Activated B cell treated with CpG ODN at 0.5 μM for 24 hours (primary cell): ENCODE measurements at regions not wholly inside any gene's neighbourhood (a gene's known extent, or its start where the extent isn't known, plus 50 kb on each side); places are given as distances from the start of the nearest gene placed in this dataset.

Experiments
- ATAC-seq: fragments of 200-7000 bp; cut with Tn5 transposase; one replicate; pipeline ENCODE4 v1.10.0; 2021; ENCODE audit warnings: low read depth, mild to moderate bottlenecking, moderate library complexity
- CTCF ChIA-PET: fragments of 350-600 bp; sonication (Branson Sonifier 250); formaldehyde crosslinking; loops from one replicate; lab custom pipeline; 2021; ENCODE audit warnings: antibody characterized with exemption; lab: Charles Lee
- POLR2A ChIA-PET: fragments of 350-600 bp; sonication (Branson Sonifier 250); formaldehyde crosslinking; loops from one replicate; lab custom pipeline; 2021; ENCODE audit warnings: antibody characterized with exemption; lab: Charles Lee
- DNase-seq: peaks from one replicate; pipeline ENCODE4 v3.0.0; 2022
- H3K27ac Mint-ChIP-seq: one replicate; pipeline ENCODE4 v1.8.0; 2020; ENCODE audit warnings: mixed read lengths
- H3K27me3 Mint-ChIP-seq: one replicate; pipeline ENCODE4 v1.8.0; 2021; ENCODE audit warnings: mixed read lengths
- H3K36me3 Mint-ChIP-seq: one replicate; pipeline ENCODE4 v1.8.0; 2021; ENCODE audit warnings: low read depth, mixed read lengths
- H3K4me1 Mint-ChIP-seq: one replicate; pipeline ENCODE4 v1.8.0; 2021; ENCODE audit warnings: mixed read lengths
- H3K4me3 Mint-ChIP-seq: one replicate; pipeline ENCODE4 v1.8.0; 2020; ENCODE audit warnings: mild to moderate bottlenecking, mixed read lengths
- H3K9me3 Mint-ChIP-seq: one replicate; pipeline ENCODE4 v1.8.0; 2020; ENCODE audit warnings: mixed read lengths
- intact Hi-C: fragments of 100-400 bp; cut with micrococcal nuclease; formaldehyde crosslinking; loops from one replicate; pipeline ENCODE4 v1.15.1; 2024
- TF ChIP-seq, protein P1 (sequence below): fragments of 200-600 bp; IDR thresholded peaks from one replicate; pipeline ENCODE4 v1.8.0; 2022; ENCODE audit warnings: antibody characterized with exemption, mild to moderate bottlenecking

DNA sequence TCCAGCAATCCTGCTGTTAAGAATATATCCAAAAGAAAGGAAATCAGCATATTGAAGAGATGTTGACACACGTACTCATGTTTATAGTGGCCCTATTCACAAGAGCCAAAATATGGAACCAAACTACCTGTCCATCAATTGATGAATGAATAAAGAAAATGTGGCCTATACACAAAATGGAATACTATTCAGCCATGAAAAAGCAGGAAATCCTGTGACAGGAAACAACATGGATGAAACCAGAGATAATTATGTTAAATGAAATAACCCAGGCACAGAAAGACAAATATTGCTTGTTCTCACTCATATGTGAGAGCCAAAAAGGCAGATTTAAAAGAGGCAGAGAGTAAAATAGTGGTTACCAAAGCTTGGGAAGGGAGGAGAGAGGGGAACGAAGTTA, 127.1 kb downstream of the KCNJ2 start:
- intact Hi-C loops: no loop called here
- ChIA-PET POLR2A (no interaction called here), CTCF (no interaction called here)
- H3K4me1 Mint-ChIP-seq: no peaks in the 10 kb centered on the region
- TF ChIP-seq, protein P1, sequence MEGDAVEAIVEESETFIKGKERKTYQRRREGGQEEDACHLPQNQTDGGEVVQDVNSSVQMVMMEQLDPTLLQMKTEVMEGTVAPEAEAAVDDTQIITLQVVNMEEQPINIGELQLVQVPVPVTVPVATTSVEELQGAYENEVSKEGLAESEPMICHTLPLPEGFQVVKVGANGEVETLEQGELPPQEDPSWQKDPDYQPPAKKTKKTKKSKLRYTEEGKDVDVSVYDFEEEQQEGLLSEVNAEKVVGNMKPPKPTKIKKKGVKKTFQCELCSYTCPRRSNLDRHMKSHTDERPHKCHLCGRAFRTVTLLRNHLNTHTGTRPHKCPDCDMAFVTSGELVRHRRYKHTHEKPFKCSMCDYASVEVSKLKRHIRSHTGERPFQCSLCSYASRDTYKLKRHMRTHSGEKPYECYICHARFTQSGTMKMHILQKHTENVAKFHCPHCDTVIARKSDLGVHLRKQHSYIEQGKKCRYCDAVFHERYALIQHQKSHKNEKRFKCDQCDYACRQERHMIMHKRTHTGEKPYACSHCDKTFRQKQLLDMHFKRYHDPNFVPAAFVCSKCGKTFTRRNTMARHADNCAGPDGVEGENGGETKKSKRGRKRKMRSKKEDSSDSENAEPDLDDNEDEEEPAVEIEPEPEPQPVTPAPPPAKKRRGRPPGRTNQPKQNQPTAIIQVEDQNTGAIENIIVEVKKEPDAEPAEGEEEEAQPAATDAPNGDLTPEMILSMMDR: no peak
- H3K4me3 Mint-ChIP-seq: no peak overlapping the region
- ATAC-seq (no peak), DNase-seq (no peak)
- H3K9me3 Mint-ChIP-seq: peaks cover 4% of the 10 kb centered on the region
- no peaks in the 10 kb centered on the region for H3K36me3 Mint-ChIP-seq
- no peaks in the 10 kb centered on the region for H3K27me3 Mint-ChIP-seq
- H3K27ac Mint-ChIP-seq: no peak overlapping the region

DNA sequence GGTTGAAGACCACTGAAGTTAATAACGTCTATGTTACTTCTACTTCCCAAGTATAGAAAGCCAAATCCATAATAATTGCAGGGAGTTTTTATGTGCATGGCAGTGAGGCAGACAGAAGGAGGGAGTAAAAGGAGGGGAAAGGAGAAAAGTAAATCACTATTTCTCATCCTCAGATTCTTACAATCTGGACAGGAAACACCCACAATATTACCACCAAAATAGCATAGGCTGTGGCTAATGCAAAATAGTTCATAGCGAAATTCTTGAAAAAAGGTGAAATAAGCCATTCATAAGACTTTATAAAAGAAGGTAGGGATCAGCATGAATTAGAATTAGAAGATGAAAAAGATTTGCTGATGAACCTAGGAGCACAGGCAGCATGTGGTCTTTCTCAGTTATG, 128.1 kb downstream of the KCNJ2 start:
- H3K9me3 Mint-ChIP-seq: peaks cover 4% of the 10 kb centered on the region
- ChIA-PET POLR2A (no interaction called here), CTCF (no interaction called here)
- no peak for DNase-seq
- TF ChIP-seq, protein P1: no peak
- no peaks in the 10 kb centered on the region for H3K36me3 Mint-ChIP-seq
- no peak overlapping the region for H3K4me3 Mint-ChIP-seq
- no peaks in the 10 kb centered on the region for H3K27me3 Mint-ChIP-seq
- intact Hi-C loops: no loop called here
- no peaks in the 10 kb centered on the region for H3K4me1 Mint-ChIP-seq
- no peak for ATAC-seq
- no peak overlapping the region for H3K27ac Mint-ChIP-seq

GRCh38 chr17:70298929-70299531, 129.7 kb downstream of the KCNJ2 start:
- ChIA-PET POLR2A (no interaction called here), CTCF (no interaction called here)
- no peaks in the 10 kb centered on the region for H3K27me3 Mint-ChIP-seq
- H3K9me3 Mint-ChIP-seq: peaks cover 4% of the 10 kb centered on the region
- intact Hi-C loops: no loop called here
- DNase-seq (no peak), ATAC-seq (no peak)
- TF ChIP-seq, protein P1: no peak
- H3K4me3 Mint-ChIP-seq: no peak overlapping the region
- H3K4me1 Mint-ChIP-seq: no peaks in the 10 kb centered on the region
- no peaks in the 10 kb centered on the region for H3K36me3 Mint-ChIP-seq
- H3K27ac Mint-ChIP-seq: no peak overlapping the region

DNA sequence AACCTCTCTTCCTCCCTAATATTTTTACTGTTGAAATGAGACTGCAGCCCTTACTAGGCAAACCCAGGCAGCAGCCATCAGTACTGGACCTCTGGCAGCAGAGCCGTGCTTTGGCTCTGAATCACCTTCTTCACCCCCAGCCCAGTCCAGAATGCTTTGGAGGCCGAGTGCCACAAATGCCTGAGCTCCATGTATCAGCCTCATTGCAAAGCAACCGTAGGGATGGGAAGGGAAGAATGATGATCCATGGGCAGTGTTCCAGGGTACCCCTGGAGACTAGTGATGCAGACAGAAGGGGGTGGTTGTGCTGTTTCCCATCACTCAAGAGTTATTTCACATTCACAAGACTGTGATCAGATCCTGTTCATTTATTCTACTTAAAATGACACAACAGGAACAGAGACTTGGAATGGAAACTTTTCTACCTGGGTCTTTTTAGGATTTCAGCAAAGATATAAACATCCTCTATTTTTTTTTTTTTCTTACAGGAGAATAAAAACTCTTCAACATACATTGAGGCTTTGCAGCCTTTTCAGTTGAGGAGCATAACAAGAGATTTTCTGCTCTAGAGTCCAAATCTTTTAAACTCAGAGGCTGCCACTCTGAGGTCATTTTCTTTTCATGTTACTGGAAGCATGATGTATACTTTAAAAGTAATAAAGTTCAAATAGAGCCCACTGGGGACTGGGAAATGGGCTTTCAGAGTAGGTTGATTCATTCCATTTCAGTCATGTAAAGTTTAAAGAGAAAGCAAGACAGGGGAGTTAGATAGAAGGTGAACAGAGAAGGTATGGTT, 138.3 kb downstream of the KCNJ2 start:
- intact Hi-C loops: no loop called here
- POLR2A ChIA-PET: no interaction called here
- Mint-ChIP-seq H3K4me1 (no peaks in the 10 kb centered on the region), H3K27ac (no peak overlapping the region), H3K36me3 (no peaks in the 10 kb centered on the region), H3K4me3 (no peak overlapping the region), H3K9me3 (no peaks in the 10 kb centered on the region), H3K27me3 (no peaks in the 10 kb centered on the region)
- ATAC-seq: no peak
- TF ChIP-seq, protein P1: no peak
- CTCF ChIA-PET: no interaction called here
- no peak for DNase-seq

DNA sequence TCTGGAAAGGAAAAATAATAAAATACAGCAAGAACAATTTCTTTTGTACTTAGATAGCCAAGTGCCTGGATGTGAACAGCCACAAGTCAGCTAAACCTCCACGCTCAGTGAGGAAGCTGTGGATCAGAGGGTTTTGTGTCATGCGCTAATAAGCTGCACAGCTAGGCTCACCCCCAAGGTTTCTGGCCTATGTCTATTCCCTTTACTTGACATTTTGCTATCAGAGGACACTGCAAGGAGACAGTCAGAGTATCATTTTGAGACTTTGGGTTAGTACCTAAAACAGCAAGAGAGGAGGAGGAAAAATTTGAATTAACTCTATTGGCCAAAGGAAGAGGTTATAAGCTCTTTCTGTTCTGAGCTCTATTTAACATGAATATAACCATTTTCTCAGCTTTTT, 139.3 kb downstream of the KCNJ2 start:
- POLR2A ChIA-PET: no interaction called here
- CTCF ChIA-PET: no interaction called here
- Mint-ChIP-seq H3K27me3 (no peaks in the 10 kb centered on the region), H3K4me1 (no peaks in the 10 kb centered on the region), H3K27ac (no peak overlapping the region), H3K4me3 (no peak overlapping the region), H3K36me3 (no peaks in the 10 kb centered on the region), H3K9me3 (no peaks in the 10 kb centered on the region)
- no peak for DNase-seq
- intact Hi-C loops: no loop called here
- TF ChIP-seq, protein P1: no peak
- no peak for ATAC-seq
